ENCODE measurements at regions not wholly inside any gene's neighbourhood (a gene's known extent, or its start where the extent isn't known, plus 50 kb on each side); places are given as distances from the start of the nearest gene placed in this dataset.

- H3K4me3 ChIP-seq (ENCODE audit: low read length), result no peak overlapping the region
- TF ChIP-seq ZNF274 (IDR thresholded peaks at IDR 0.05; ENCODE audit: low read depth, low read length), result no peak
Measured at GRCh38 chr13:47230155-47230554, 333.3 kb upstream of the HTR2A start.

- no peak overlapping the region for H3K4me3 ChIP-seq (ENCODE audit: low read length)
- TF ChIP-seq ZNF274 (IDR thresholded peaks at IDR 0.05; ENCODE audit: low read depth, low read length), result no peak
Measured at GRCh38 chr13:47226516-47226915, 329.7 kb upstream of the HTR2A start.

- no peak overlapping the region for H3K4me3 ChIP-seq (ENCODE audit: low read length)
- no peak for TF ChIP-seq ZNF274 (IDR thresholded peaks at IDR 0.05; ENCODE audit: low read depth, low read length)
Measured at GRCh38 chr13:47220453-47221140, 323.7 kb upstream of the HTR2A start.

- no peak for TF ChIP-seq ZNF274 (IDR thresholded peaks at IDR 0.05; ENCODE audit: low read depth, low read length)
- no peak overlapping the region for H3K4me3 ChIP-seq (ENCODE audit: low read length)
Measured at GRCh38 chr13:47218611-47219010, 321.8 kb upstream of the HTR2A start.

- TF ChIP-seq ZNF274 (IDR thresholded peaks at IDR 0.05; ENCODE audit: low read depth, low read length), result no peak
- H3K4me3 ChIP-seq (ENCODE audit: low read length), result no peak overlapping the region
Measured at GRCh38 chr13:47216176-47216822, 319.4 kb upstream of the HTR2A start.

GRCh38 chr13:47215736-47216135 is 318.9 kb upstream of the HTR2A start:
- H3K4me3 ChIP-seq (ENCODE audit: low read length), result no peak overlapping the region
- no peak for TF ChIP-seq ZNF274 (IDR thresholded peaks at IDR 0.05; ENCODE audit: low read depth, low read length)

- H3K4me3 ChIP-seq (ENCODE audit: low read length), result no peak overlapping the region
- TF ChIP-seq ZNF274 (IDR thresholded peaks at IDR 0.05; ENCODE audit: low read depth, low read length), result no peak
Measured at GRCh38 chr13:47213047-47213446, 316.2 kb upstream of the HTR2A start.

GRCh38 chr13:47211106-47211505 is 314.3 kb upstream of the HTR2A start:
- no peak for TF ChIP-seq ZNF274 (IDR thresholded peaks at IDR 0.05; ENCODE audit: low read depth, low read length)
- H3K4me3 ChIP-seq (ENCODE audit: low read length), result no peak overlapping the region

GRCh38 chr13:47206111-47206510 is 309.3 kb upstream of the HTR2A start:
- TF ChIP-seq ZNF274 (IDR thresholded peaks at IDR 0.05; ENCODE audit: low read depth, low read length), result no peak
- H3K4me3 ChIP-seq (ENCODE audit: low read length), result no peak overlapping the region

GRCh38 chr13:47190696-47191305 is 293.9 kb upstream of the HTR2A start:
- no peak for TF ChIP-seq ZNF274 (IDR thresholded peaks at IDR 0.05; ENCODE audit: low read depth, low read length)
- H3K4me3 ChIP-seq (ENCODE audit: low read length), result no peak overlapping the region

- no peak for TF ChIP-seq ZNF274 (IDR thresholded peaks at IDR 0.05; ENCODE audit: low read depth, low read length)
- H3K4me3 ChIP-seq (ENCODE audit: low read length), result no peak overlapping the region
Measured at GRCh38 chr13:47188802-47189201, 291.9 kb upstream of the HTR2A start.

GRCh38 chr13:47186471-47186870 is 289.6 kb upstream of the HTR2A start:
- TF ChIP-seq ZNF274 (IDR thresholded peaks at IDR 0.05; ENCODE audit: low read depth, low read length), result no peak
- no peak overlapping the region for H3K4me3 ChIP-seq (ENCODE audit: low read length)

GRCh38 chr13:47184321-47184720 is 287.5 kb upstream of the HTR2A start:
- no peak overlapping the region for H3K4me3 ChIP-seq (ENCODE audit: low read length)
- no peak for TF ChIP-seq ZNF274 (IDR thresholded peaks at IDR 0.05; ENCODE audit: low read depth, low read length)

GRCh38 chr13:47179321-47179720 is 282.5 kb upstream of the HTR2A start:
- no peak for TF ChIP-seq ZNF274 (IDR thresholded peaks at IDR 0.05; ENCODE audit: low read depth, low read length)
- H3K4me3 ChIP-seq (ENCODE audit: low read length), result no peak overlapping the region

Measured in GM08714 (cell line).